ENCODE measurements at regions not wholly inside any gene's neighbourhood (a gene's known extent, or its start where the extent isn't known, plus 50 kb on each side); places are given as distances from the start of the nearest gene placed in this dataset.
"Not testable (repeated sequence)": the region's sequence is repeated elsewhere in the genome, so short reads cannot be mapped to it uniquely, and the experiment has no call there.

DNA sequence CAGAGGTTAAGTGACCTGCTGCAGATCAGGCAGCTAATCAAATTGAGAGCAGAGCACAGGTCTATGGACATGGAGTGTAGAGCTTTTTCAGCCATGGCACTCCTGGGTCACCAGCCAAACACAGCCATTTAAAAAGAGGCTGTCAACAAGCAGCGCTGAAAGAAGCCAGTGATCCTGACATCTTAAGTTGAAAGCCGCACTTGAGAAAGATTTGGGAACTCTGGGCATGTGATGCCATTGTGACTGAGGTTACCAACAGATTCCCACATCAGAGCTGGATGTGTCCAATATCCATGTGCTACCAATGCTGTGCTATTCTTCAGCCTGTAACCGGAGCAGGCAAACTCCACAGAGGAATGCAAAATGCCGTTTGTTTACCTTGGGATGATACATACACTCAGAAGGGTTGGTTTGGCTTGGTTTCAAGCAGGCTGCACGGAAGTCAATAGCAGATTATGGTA is 56.2 kb upstream of the ABLIM1 start:
- Mint-ChIP-seq H3K9me3 (ENCODE audit: unreplicated experiment) (peaks cover 2% of the 10 kb centered on the region), H3K4me1 (ENCODE audit: low read depth, unreplicated experiment) (peaks cover 11% of the 10 kb centered on the region), H3K27ac (ENCODE audit: unreplicated experiment) (no peak overlapping the region), H3K36me3 (ENCODE audit: low read depth, unreplicated experiment) (no peaks in the 10 kb centered on the region), H3K27me3 (ENCODE audit: low read depth, unreplicated experiment) (no peaks in the 10 kb centered on the region), H3K4me3 (ENCODE audit: unreplicated experiment) (no peak overlapping the region)
- Histone ChIP-seq H3K36me3 (ENCODE audit: insufficient read depth, low read length) (no peaks in the 10 kb centered on the region), H3K4me2 (ENCODE audit: low read length) (peak overlapping the region; percentile 77), H4K20me1 (ENCODE audit: insufficient read depth, low read length) (no peaks in the 10 kb centered on the region), H2AFZ (ENCODE audit: low read depth, low read length) (no peak overlapping the region), H3K27me3 (ENCODE audit: insufficient read depth, low read length) (no peaks in the 10 kb centered on the region), H3K4me1 (ENCODE audit: insufficient read depth, low read length) (peaks cover 39% of the 10 kb centered on the region), H3K4me3 (ENCODE audit: insufficient read depth, low read depth, low read length) (peak overlapping the region; percentile 22), H3K79me2 (ENCODE audit: insufficient read depth, low read length) (no peaks in the 10 kb centered on the region), H3K9me3 (ENCODE audit: insufficient read depth, low read depth, low read length) (no peaks in the 10 kb centered on the region), H3K27ac (ENCODE audit: low read depth, low read length) (peak overlapping the region; percentile 89), H3K9ac (ENCODE audit: low read length) (peak overlapping the region; percentile 64)
- FAIRE-seq (peak; percentile 66), DNase-seq (ENCODE audit: low read depth) (peak; percentile 98)
- TF ChIP-seq EZH2 (IDR thresholded peaks at IDR 0.05; ENCODE audit: insufficient read depth, low read length): no peak

DNA sequence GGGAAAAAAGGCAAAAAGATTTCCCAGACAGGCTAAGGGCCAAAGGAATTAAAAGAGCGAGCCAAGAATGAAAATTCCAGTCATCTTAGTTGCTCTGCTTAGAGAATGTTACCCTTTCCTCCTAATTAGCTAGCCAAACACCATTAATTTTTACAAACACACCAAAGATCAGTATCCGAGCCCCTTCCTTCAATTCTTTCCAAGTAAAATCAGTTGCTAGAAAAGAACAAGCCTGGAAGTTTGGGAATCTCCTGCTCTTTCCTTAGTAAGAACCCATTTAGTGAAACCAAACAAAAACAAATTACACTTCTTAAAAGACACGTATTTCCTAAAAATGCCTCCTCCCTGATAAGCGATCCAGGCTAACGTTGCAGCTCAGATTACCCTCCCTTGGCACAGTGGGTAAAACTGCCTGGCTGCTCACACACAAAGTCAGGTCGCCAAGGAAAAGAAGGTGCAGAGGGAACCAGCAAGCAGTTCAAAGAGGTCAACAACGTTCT is 57.1 kb upstream of the ABLIM1 start:
- no peaks in the 10 kb centered on the region for H3K79me2 ChIP-seq (ENCODE audit: insufficient read depth, low read length)
- Mint-ChIP-seq H3K36me3 (ENCODE audit: low read depth, unreplicated experiment) (no peaks in the 10 kb centered on the region), H3K4me3 (ENCODE audit: unreplicated experiment) (no peak overlapping the region), H3K27me3 (ENCODE audit: low read depth, unreplicated experiment) (no peaks in the 10 kb centered on the region), H3K27ac (ENCODE audit: unreplicated experiment) (no peak overlapping the region), H3K4me1 (ENCODE audit: low read depth, unreplicated experiment) (peaks cover 11% of the 10 kb centered on the region), H3K9me3 (ENCODE audit: unreplicated experiment) (peaks cover 2% of the 10 kb centered on the region)
- DNase-seq (ENCODE audit: low read depth): peak; percentile 85
- peak overlapping the region; percentile 89 for H3K27ac ChIP-seq (ENCODE audit: low read depth, low read length)
- no peaks in the 10 kb centered on the region for H3K36me3 ChIP-seq (ENCODE audit: insufficient read depth, low read length)
- peaks cover 37% of the 10 kb centered on the region for H3K4me1 ChIP-seq (ENCODE audit: insufficient read depth, low read length)
- TF ChIP-seq EZH2 (IDR thresholded peaks at IDR 0.05; ENCODE audit: insufficient read depth, low read length): no peak
- TF ChIP-seq, protein P1, sequence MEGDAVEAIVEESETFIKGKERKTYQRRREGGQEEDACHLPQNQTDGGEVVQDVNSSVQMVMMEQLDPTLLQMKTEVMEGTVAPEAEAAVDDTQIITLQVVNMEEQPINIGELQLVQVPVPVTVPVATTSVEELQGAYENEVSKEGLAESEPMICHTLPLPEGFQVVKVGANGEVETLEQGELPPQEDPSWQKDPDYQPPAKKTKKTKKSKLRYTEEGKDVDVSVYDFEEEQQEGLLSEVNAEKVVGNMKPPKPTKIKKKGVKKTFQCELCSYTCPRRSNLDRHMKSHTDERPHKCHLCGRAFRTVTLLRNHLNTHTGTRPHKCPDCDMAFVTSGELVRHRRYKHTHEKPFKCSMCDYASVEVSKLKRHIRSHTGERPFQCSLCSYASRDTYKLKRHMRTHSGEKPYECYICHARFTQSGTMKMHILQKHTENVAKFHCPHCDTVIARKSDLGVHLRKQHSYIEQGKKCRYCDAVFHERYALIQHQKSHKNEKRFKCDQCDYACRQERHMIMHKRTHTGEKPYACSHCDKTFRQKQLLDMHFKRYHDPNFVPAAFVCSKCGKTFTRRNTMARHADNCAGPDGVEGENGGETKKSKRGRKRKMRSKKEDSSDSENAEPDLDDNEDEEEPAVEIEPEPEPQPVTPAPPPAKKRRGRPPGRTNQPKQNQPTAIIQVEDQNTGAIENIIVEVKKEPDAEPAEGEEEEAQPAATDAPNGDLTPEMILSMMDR (IDR thresholded peaks at IDR 0.05; ENCODE audit: insufficient read depth, low read depth, low read length): no peak
- FAIRE-seq: no peak
- peak overlapping the region; percentile 64 for H3K9ac ChIP-seq (ENCODE audit: low read length)
- peak overlapping the region; percentile 22 for H3K4me3 ChIP-seq (ENCODE audit: insufficient read depth, low read depth, low read length)
- peak overlapping the region; percentile 22 for H2AFZ ChIP-seq (ENCODE audit: low read depth, low read length)
- H3K4me2 ChIP-seq (ENCODE audit: low read length): peak overlapping the region; percentile 77
- H3K27me3 ChIP-seq (ENCODE audit: insufficient read depth, low read length): no peaks in the 10 kb centered on the region
- no peaks in the 10 kb centered on the region for H3K9me3 ChIP-seq (ENCODE audit: insufficient read depth, low read depth, low read length)
- H4K20me1 ChIP-seq (ENCODE audit: insufficient read depth, low read length): no peaks in the 10 kb centered on the region

DNA sequence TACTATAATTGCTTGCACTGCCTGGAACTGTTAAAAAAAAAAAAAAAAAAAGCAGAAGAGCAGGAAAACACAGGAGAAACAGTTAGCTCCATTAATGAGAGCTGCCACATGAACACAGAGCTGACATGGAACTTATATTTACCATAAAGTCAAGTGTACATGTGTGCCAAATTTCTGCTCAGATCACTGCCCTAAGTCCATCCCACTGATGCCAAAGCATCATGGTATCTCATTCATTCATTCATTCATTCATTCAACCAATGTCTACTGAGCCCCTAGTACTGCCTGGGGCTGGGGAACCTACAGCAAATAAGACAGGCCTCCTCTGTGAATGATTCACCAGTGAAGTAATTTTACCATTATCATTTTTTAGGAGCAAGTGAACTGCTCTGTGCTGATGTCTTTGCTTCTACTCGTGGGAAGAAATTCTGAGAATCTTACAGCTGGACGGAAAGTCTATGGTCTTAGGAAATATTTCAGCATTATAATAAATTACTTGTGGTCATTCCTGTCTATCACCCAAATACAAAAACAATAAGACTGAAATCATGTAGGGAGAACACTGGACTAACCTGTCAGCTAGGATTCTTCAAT is 58.8 kb upstream of the ABLIM1 start:
- no peaks in the 10 kb centered on the region for H3K9me3 Mint-ChIP-seq (ENCODE audit: unreplicated experiment)
- Histone ChIP-seq H3K9ac (ENCODE audit: low read length) (no peak overlapping the region), H3K36me3 (ENCODE audit: insufficient read depth, low read length) (no peaks in the 10 kb centered on the region), H3K79me2 (ENCODE audit: insufficient read depth, low read length) (no peaks in the 10 kb centered on the region), H3K9me3 (ENCODE audit: insufficient read depth, low read depth, low read length) (no peaks in the 10 kb centered on the region), H3K27ac (ENCODE audit: low read depth, low read length) (no peak overlapping the region), H3K4me1 (ENCODE audit: insufficient read depth, low read length) (peaks cover 37% of the 10 kb centered on the region), H3K27me3 (ENCODE audit: insufficient read depth, low read length) (no peaks in the 10 kb centered on the region), H3K4me3 (ENCODE audit: insufficient read depth, low read depth, low read length) (no peak overlapping the region), H3K4me2 (ENCODE audit: low read length) (no peak overlapping the region), H4K20me1 (ENCODE audit: insufficient read depth, low read length) (no peaks in the 10 kb centered on the region), H2AFZ (ENCODE audit: low read depth, low read length) (no peak overlapping the region)
- no peak overlapping the region for H3K4me3 Mint-ChIP-seq (ENCODE audit: unreplicated experiment)
- H3K4me1 Mint-ChIP-seq (ENCODE audit: low read depth, unreplicated experiment): peaks cover 11% of the 10 kb centered on the region
- DNase-seq (ENCODE audit: low read depth) (peak; percentile 79), FAIRE-seq (no peak)
- no peaks in the 10 kb centered on the region for H3K36me3 Mint-ChIP-seq (ENCODE audit: low read depth, unreplicated experiment)
- H3K27me3 Mint-ChIP-seq (ENCODE audit: low read depth, unreplicated experiment): no peaks in the 10 kb centered on the region
- no peak overlapping the region for H3K27ac Mint-ChIP-seq (ENCODE audit: unreplicated experiment)
- TF ChIP-seq, protein P1 (IDR thresholded peaks at IDR 0.05; ENCODE audit: insufficient read depth, low read depth, low read length): no peak
- no peak for TF ChIP-seq EZH2 (IDR thresholded peaks at IDR 0.05; ENCODE audit: insufficient read depth, low read length)

DNA sequence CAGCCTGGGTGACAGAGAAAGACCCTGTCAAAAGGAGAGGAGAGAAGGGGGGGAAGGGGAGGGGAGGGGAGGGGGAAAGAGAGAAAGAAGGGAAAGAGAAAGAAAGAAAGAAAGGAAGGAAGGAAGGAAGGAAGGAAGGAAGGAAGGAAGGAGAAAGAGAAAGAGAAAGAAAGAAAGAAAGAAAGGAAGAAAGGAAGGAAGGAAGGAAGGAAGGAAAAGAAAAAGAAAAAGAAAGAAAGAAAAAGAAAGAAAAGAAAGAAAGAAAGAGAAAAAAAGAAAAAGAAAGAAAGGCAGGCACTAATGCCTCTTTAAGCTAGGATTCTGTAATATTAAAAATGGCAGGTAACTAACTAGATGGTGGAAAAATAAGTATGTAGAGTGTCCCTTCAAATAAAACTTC is 59.8 kb upstream of the ABLIM1 start:
- H3K27me3 Mint-ChIP-seq (ENCODE audit: low read depth, unreplicated experiment); H3K27ac Mint-ChIP-seq (ENCODE audit: unreplicated experiment): not testable (repeated sequence)

More for the DNA sequence above, 59.8 kb upstream of the ABLIM1 start:
- not testable (repeated sequence) for H3K9ac ChIP-seq (ENCODE audit: low read length); H2AFZ ChIP-seq (ENCODE audit: low read depth, low read length); H3K79me2 ChIP-seq (ENCODE audit: insufficient read depth, low read length); FAIRE-seq; H3K4me2 ChIP-seq (ENCODE audit: low read length); H3K27me3 ChIP-seq (ENCODE audit: insufficient read depth, low read length); H4K20me1 ChIP-seq (ENCODE audit: insufficient read depth, low read length); H3K27ac ChIP-seq (ENCODE audit: low read depth, low read length); H3K4me3 Mint-ChIP-seq (ENCODE audit: unreplicated experiment); H3K36me3 ChIP-seq (ENCODE audit: insufficient read depth, low read length); H3K36me3 Mint-ChIP-seq (ENCODE audit: low read depth, unreplicated experiment); H3K9me3 Mint-ChIP-seq (ENCODE audit: unreplicated experiment); H3K9me3 ChIP-seq (ENCODE audit: insufficient read depth, low read depth, low read length); DNase-seq (ENCODE audit: low read depth); H3K4me3 ChIP-seq (ENCODE audit: insufficient read depth, low read depth, low read length)
- H3K4me1 ChIP-seq (ENCODE audit: insufficient read depth, low read length): peaks cover 35% of the 10 kb centered on the region
- peaks cover 11% of the 10 kb centered on the region for H3K4me1 Mint-ChIP-seq (ENCODE audit: low read depth, unreplicated experiment)

All from astrocyte (in vitro differentiated cells and primary cell).